NT2/D1 (cell line): ENCODE measurements at regions not wholly inside any gene's neighbourhood (a gene's known extent, or its start where the extent isn't known, plus 50 kb on each side); places are given as distances from the start of the nearest gene placed in this dataset.

Experiments
- SUZ12 ChIP-seq: IDR thresholded peaks from 2 replicates; pipeline ENCODE4 v1.6.1; 2011; ENCODE audit not compliant: insufficient read length, insufficient read depth; ENCODE audit errors: extremely low read depth
- YY1 ChIP-seq: IDR thresholded peaks from 2 replicates; pipeline ENCODE4 v1.6.1; 2011; ENCODE audit not compliant: insufficient read length, insufficient read depth
- ZNF274 ChIP-seq: IDR thresholded peaks from 2 replicates; pipeline ENCODE4 v1.6.1; 2011; ENCODE audit warnings: mild to moderate bottlenecking, low read depth, low read length

DNA sequence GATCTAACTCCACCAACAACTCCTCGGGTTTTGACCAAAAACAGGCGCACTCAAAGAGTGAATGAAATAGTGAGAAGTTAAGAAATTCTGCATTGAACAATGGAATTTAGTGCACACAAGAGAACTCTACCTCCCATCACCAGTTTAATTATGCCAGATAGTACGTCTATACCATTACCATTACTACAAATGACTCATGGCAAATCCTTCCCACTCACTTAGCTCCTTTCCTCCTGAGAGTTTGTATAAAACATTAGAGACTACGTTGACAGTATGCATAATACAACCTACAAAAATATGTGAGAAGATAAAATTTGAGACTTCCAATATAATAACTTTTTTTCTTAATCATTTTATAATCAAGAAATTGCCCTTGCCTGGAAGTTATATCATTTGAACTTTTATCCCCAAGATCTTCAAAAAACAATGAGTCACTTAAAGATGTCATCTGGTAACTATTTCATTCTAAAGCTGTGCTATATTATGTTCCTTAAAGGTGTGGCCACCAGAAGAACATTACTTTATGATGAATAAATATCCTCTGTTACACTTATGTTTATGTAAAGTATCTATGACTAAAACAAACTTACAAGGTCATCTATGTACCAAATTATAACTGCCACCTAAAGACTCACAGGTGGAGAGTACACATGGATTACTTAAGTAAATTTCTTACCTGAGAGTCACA lies 297.9 kb upstream of the PTGER4 start:
- no peak for TF ChIP-seq SUZ12
- TF ChIP-seq ZNF274 = no peak
- TF ChIP-seq YY1 = no peak
